ENCODE measurements at regions not wholly inside any gene's neighbourhood (a gene's known extent, or its start where the extent isn't known, plus 50 kb on each side); places are given as distances from the start of the nearest gene placed in this dataset.
A peak's percentile ranks its signal among the peaks of the same experiment; 100 is the strongest.

DNA sequence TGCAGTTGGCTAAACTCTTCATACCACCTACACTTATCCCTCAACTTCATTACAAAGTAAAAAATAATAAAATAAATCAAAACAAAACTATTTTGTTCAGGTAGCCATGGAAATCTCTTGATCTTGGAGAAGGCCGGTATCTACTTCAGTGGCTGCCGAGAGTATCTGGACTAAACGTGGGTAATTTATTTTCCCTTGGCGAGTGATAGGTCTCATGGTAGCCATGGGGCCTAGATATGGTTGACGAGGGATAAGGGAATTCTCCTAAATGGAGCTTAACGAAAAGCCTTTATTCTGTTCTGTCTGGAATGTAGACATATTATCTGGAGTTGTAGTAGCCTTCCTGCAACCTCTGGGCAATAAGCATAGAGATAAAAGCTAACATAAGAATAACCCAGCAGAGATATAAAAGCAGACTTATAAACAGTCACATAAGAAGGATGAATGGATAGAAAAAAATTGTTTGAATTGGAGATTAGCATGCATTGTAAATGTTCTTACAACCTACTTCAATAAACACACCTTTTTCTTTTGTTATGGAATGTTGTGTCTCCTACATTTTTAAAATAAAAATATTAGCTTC lies 281.3 kb upstream of the ARRDC4 start:
- ATAC-seq (ENCODE audit: insufficient read depth, low read depth) (no peak), DNase-seq (no peak)
- Histone ChIP-seq H3K9me3 (ENCODE audit: insufficient read depth, low read length, severe bottlenecking) (no peaks in the 10 kb centered on the region), H3K4me3 (ENCODE audit: low read depth in 1 of 2, low read length in 2 of 2) (no peak overlapping the region), H3K9ac (ENCODE audit: low read depth, low read length) (no peak overlapping the region), H4K20me1 (ENCODE audit: insufficient read depth, low read length) (no peaks in the 10 kb centered on the region), H2AFZ (ENCODE audit: low read depth, low read length) (no peak overlapping the region), H3K4me2 (ENCODE audit: insufficient read depth, low read length) (no peak overlapping the region), H3K36me3 (ENCODE audit: insufficient read depth, low read length) (no peaks in the 10 kb centered on the region), H3K4me1 (ENCODE audit: insufficient read depth, low read length) (peaks cover 4% of the 10 kb centered on the region), H3K27me3 (ENCODE audit: insufficient read depth, low read length, poor library complexity) (no peaks in the 10 kb centered on the region), H3K79me2 (ENCODE audit: insufficient read depth, low read length) (no peaks in the 10 kb centered on the region), H3K27ac (ENCODE audit: low read length) (no peak overlapping the region)
- TF ChIP-seq, protein P1, sequence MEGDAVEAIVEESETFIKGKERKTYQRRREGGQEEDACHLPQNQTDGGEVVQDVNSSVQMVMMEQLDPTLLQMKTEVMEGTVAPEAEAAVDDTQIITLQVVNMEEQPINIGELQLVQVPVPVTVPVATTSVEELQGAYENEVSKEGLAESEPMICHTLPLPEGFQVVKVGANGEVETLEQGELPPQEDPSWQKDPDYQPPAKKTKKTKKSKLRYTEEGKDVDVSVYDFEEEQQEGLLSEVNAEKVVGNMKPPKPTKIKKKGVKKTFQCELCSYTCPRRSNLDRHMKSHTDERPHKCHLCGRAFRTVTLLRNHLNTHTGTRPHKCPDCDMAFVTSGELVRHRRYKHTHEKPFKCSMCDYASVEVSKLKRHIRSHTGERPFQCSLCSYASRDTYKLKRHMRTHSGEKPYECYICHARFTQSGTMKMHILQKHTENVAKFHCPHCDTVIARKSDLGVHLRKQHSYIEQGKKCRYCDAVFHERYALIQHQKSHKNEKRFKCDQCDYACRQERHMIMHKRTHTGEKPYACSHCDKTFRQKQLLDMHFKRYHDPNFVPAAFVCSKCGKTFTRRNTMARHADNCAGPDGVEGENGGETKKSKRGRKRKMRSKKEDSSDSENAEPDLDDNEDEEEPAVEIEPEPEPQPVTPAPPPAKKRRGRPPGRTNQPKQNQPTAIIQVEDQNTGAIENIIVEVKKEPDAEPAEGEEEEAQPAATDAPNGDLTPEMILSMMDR (IDR thresholded peaks at IDR 0.05; ENCODE audit: borderline replicate concordance, extremely low read depth, low read length, poor library complexity, severe bottlenecking) = no peak
- no peak for TF ChIP-seq EZH2 (IDR thresholded peaks at IDR 0.05; ENCODE audit: borderline replicate concordance, low read depth, low read length, severe bottlenecking)

- TF ChIP-seq EZH2 (IDR thresholded peaks at IDR 0.05; ENCODE audit: borderline replicate concordance, low read depth, low read length, severe bottlenecking) = no peak
- TF ChIP-seq, protein P1 (IDR thresholded peaks at IDR 0.05; ENCODE audit: borderline replicate concordance, extremely low read depth, low read length, poor library complexity, severe bottlenecking) = no peak
- no peaks in the 10 kb centered on the region for H4K20me1 ChIP-seq (ENCODE audit: insufficient read depth, low read length)
- no peak overlapping the region for H2AFZ ChIP-seq (ENCODE audit: low read depth, low read length)
- no peak overlapping the region for H3K4me2 ChIP-seq (ENCODE audit: insufficient read depth, low read length)
- DNase-seq (no peak), ATAC-seq (ENCODE audit: insufficient read depth, low read depth) (no peak)
- no peak overlapping the region for H3K27ac ChIP-seq (ENCODE audit: low read length)
- peaks cover 10% of the 10 kb centered on the region for H3K4me1 ChIP-seq (ENCODE audit: insufficient read depth, low read length)
- no peaks in the 10 kb centered on the region for H3K9me3 ChIP-seq (ENCODE audit: insufficient read depth, low read length, severe bottlenecking)
- H3K9ac ChIP-seq (ENCODE audit: low read depth, low read length) = no peak overlapping the region
- no peaks in the 10 kb centered on the region for H3K36me3 ChIP-seq (ENCODE audit: insufficient read depth, low read length)
- H3K27me3 ChIP-seq (ENCODE audit: insufficient read depth, low read length, poor library complexity) = no peaks in the 10 kb centered on the region
- no peak overlapping the region for H3K4me3 ChIP-seq (ENCODE audit: low read depth in 1 of 2, low read length in 2 of 2)
- no peaks in the 10 kb centered on the region for H3K79me2 ChIP-seq (ENCODE audit: insufficient read depth, low read length)
These were observed 279.8 kb upstream of the ARRDC4 start for GRCh38 chr15:97680606-97681220.

GRCh38 chr15:97683831-97684230 lies 276.7 kb upstream of the ARRDC4 start:
- Histone ChIP-seq H3K27ac (ENCODE audit: low read length) (no peak overlapping the region), H3K36me3 (ENCODE audit: insufficient read depth, low read length) (no peaks in the 10 kb centered on the region), H3K9ac (ENCODE audit: low read depth, low read length) (no peak overlapping the region), H4K20me1 (ENCODE audit: insufficient read depth, low read length) (no peaks in the 10 kb centered on the region), H3K9me3 (ENCODE audit: insufficient read depth, low read length, severe bottlenecking) (no peaks in the 10 kb centered on the region), H3K79me2 (ENCODE audit: insufficient read depth, low read length) (no peaks in the 10 kb centered on the region), H2AFZ (ENCODE audit: low read depth, low read length) (no peak overlapping the region), H3K27me3 (ENCODE audit: insufficient read depth, low read length, poor library complexity) (no peaks in the 10 kb centered on the region), H3K4me3 (ENCODE audit: low read depth in 1 of 2, low read length in 2 of 2) (no peak overlapping the region), H3K4me2 (ENCODE audit: insufficient read depth, low read length) (no peak overlapping the region), H3K4me1 (ENCODE audit: insufficient read depth, low read length) (peaks cover 10% of the 10 kb centered on the region)
- TF ChIP-seq, protein P1 (IDR thresholded peaks at IDR 0.05; ENCODE audit: borderline replicate concordance, extremely low read depth, low read length, poor library complexity, severe bottlenecking) = no peak
- TF ChIP-seq EZH2 (IDR thresholded peaks at IDR 0.05; ENCODE audit: borderline replicate concordance, low read depth, low read length, severe bottlenecking) = no peak
- peak; percentile 5 for DNase-seq
- 0 out of 3 replicates have a peak, but pooled peaks have one; percentile 8 for ATAC-seq (ENCODE audit: insufficient read depth, low read depth)
